GM18909 (cell line): ENCODE measurements at regions not wholly inside any gene's neighbourhood (a gene's known extent, or its start where the extent isn't known, plus 50 kb on each side); places are given as distances from the start of the nearest gene placed in this dataset.
A peak's percentile ranks its signal among the peaks of the same experiment; 100 is the strongest.

Source experiments
- ATAC-seq: cut with Tn5 transposase; IDR thresholded peaks from one replicate; pipeline ENCODE4 v1.9.1; 2021; ENCODE audit warnings: mild to moderate bottlenecking; ENCODE audit not compliant: unreplicated experiment, poor library complexity

- ATAC-seq: no peak
Measured at GRCh38 chr2:42108852-42109251, 60.3 kb upstream of the EML4 start.

GRCh38 chr2:42109959-42110640 is 59.1 kb upstream of the EML4 start:
- no peak for ATAC-seq

- ATAC-seq: no peak
Measured at GRCh38 chr2:42110641-42111322, 58.4 kb upstream of the EML4 start.

- no peak for ATAC-seq
Measured at GRCh38 chr2:42112418-42112817, 56.7 kb upstream of the EML4 start.

- no peak for ATAC-seq
Measured at GRCh38 chr2:42113452-42113851, 55.7 kb upstream of the EML4 start.

- ATAC-seq: no peak
Measured at GRCh38 chr2:42114091-42114490, 55.1 kb upstream of the EML4 start.

- ATAC-seq: no peak
Measured at GRCh38 chr2:42115588-42115987, 53.6 kb upstream of the EML4 start.

- ATAC-seq: no peak
Measured at GRCh38 chr2:42116195-42117181, 52.7 kb upstream of the EML4 start.

- no peak for ATAC-seq
Measured at GRCh38 chr2:42117182-42117579, 52.0 kb upstream of the EML4 start.

GRCh38 chr2:42117923-42118753 is 51.0 kb upstream of the EML4 start:
- peak; percentile 84 for ATAC-seq

GRCh38 chr2:42118754-42119569 is 50.2 kb upstream of the EML4 start:
- no peak for ATAC-seq
